ENCODE measurements at regions not wholly inside any gene's neighbourhood (a gene's known extent, or its start where the extent isn't known, plus 50 kb on each side); places are given as distances from the start of the nearest gene placed in this dataset.
A peak's percentile ranks its signal among the peaks of the same experiment; 100 is the strongest.
"Not testable (repeated sequence)": the region's sequence is repeated elsewhere in the genome, so short reads cannot be mapped to it uniquely, and the experiment has no call there.

DNA sequence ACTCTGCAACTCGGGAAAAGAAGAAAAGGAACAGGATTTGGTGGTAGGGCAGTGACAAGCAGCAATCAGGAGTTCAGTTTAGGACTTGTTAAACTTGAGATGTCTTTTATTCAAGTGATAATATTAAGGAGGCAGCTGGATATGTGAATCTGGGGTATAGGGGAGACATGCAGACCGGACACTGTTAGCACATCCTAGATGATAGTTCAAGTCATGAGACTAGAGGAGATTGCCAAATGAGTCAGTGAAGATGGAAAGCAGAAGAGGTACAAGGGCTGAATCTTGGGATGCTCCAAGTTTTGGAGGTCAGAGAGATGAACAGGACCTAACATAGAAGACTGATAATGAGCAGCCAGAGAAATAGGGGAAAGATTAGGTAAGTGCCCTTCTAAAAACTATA lies 69.5 kb upstream of the PSME4 start:
- Histone ChIP-seq H3K36me3 (no peaks in the 10 kb centered on the region), H3K9ac (ENCODE audit: low read depth in 2 of 2, low read length in 2 of 2) (no peak overlapping the region), H3K9me3 (no peaks in the 10 kb centered on the region), H3K4me3 (no peak overlapping the region), H3K27ac (no peak overlapping the region), H3K27me3 (no peaks in the 10 kb centered on the region), H3K4me1 (no peaks in the 10 kb centered on the region)
- no peak for DNase-seq
- intact Hi-C loops (cut with DNase I): no loop called here
- TF ChIP-seq, protein P1, sequence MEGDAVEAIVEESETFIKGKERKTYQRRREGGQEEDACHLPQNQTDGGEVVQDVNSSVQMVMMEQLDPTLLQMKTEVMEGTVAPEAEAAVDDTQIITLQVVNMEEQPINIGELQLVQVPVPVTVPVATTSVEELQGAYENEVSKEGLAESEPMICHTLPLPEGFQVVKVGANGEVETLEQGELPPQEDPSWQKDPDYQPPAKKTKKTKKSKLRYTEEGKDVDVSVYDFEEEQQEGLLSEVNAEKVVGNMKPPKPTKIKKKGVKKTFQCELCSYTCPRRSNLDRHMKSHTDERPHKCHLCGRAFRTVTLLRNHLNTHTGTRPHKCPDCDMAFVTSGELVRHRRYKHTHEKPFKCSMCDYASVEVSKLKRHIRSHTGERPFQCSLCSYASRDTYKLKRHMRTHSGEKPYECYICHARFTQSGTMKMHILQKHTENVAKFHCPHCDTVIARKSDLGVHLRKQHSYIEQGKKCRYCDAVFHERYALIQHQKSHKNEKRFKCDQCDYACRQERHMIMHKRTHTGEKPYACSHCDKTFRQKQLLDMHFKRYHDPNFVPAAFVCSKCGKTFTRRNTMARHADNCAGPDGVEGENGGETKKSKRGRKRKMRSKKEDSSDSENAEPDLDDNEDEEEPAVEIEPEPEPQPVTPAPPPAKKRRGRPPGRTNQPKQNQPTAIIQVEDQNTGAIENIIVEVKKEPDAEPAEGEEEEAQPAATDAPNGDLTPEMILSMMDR (IDR thresholded peaks at IDR 0.05): no peak

DNA sequence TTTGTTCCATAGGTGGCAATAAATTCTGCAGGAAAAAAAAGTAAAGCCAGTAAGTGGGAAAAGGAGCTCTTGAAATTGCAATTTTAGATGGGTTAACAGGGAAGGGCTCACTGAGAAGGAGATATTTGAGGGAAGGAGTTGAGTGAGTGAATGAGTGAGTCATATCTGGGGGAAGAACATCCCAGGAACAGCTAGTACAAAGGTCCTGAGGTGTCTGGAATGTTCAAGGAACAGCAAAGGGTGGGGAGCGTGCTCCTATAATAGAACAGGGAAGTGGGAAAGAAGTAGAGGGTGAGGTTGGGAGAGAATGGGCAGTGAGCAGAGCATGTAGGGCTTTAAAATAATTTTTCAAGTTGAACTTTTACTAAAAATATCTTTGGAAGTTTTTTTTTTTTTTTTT lies 68.0 kb upstream of the PSME4 start:
- no peaks in the 10 kb centered on the region for H3K4me1 ChIP-seq
- H3K9me3 ChIP-seq: no peaks in the 10 kb centered on the region
- no peaks in the 10 kb centered on the region for H3K27me3 ChIP-seq
- H3K27ac ChIP-seq: no peak overlapping the region
- H3K9ac ChIP-seq (ENCODE audit: low read depth in 2 of 2, low read length in 2 of 2): no peak overlapping the region
- intact Hi-C loops (cut with DNase I): no loop called here
- peak; percentile 75 for DNase-seq
- H3K4me3 ChIP-seq: no peak overlapping the region
- TF ChIP-seq, protein P1 (IDR thresholded peaks at IDR 0.05): no peak
- H3K36me3 ChIP-seq: no peaks in the 10 kb centered on the region

DNA sequence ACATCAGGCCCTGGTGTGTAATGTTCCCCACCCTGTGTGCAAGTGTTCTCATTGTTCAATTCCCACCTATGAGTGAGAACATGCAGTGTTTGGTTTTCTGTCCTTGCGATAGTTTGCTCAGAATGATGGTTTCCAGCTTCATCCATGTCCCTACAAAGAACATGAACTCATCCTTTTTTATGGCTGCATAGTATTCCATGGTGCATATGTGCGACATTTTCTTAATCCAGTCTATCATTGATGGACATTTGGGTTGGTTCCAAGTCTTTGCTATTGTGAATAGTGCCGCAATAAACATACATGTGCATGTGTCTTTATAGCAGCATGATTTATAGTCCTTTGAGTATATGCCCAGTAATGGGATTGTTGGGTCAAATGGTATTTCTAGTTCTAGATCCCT lies 60.5 kb upstream of the PSME4 start:
- H3K9ac ChIP-seq (ENCODE audit: low read depth in 2 of 2, low read length in 2 of 2); DNase-seq; H3K4me3 ChIP-seq; H3K27ac ChIP-seq; intact Hi-C loops (cut with DNase I); H3K9me3 ChIP-seq; H3K36me3 ChIP-seq; H3K4me1 ChIP-seq; H3K27me3 ChIP-seq: not testable (repeated sequence)

DNA sequence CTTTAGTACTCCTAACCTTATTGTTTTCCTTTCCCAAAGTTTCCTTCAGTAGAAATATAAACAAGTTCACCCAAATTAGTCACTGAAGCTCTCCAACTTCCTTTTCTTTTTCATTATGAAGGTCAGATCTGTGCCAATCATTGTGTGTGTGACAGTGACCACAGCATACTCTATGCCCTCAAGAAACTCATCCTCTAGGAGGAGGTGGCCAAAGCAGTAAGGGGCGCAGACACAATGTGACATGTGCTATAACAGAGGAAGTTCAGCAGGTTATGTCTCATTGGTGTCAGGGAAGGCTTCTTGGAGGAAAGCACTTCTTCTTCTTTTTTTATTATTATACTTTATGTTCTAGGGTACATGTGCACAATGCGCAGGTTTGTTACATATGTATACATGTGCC lies 60.0 kb upstream of the PSME4 start:
- H3K4me3 ChIP-seq: no peak overlapping the region
- H3K27me3 ChIP-seq: no peaks in the 10 kb centered on the region
- DNase-seq: no peak
- no peaks in the 10 kb centered on the region for H3K36me3 ChIP-seq
- no peaks in the 10 kb centered on the region for H3K4me1 ChIP-seq
- no peak overlapping the region for H3K9ac ChIP-seq (ENCODE audit: low read depth in 2 of 2, low read length in 2 of 2)
- H3K9me3 ChIP-seq: no peaks in the 10 kb centered on the region
- no peak overlapping the region for H3K27ac ChIP-seq
- intact Hi-C loops (cut with DNase I): no loop called here
- TF ChIP-seq, protein P1 (IDR thresholded peaks at IDR 0.05): no peak

DNA sequence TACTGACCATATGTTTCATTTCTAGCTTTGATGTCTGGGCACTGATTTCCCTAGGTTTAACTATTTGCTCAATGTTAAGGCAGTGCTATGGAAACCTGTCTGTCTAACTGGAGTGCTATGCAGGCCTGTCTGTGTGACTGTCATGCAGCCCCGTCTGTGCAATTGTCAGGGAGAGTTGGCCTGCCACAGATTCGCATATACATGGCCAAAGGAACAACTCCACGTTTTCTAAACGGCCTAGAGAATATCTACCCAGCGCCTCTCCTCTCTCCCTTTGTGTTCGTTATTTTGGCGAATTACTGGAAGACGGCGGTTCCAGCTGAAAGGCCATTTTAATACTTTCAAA lies 59.6 kb upstream of the PSME4 start:
- Histone ChIP-seq H3K9ac (ENCODE audit: low read depth in 2 of 2, low read length in 2 of 2) (no peak overlapping the region), H3K9me3 (no peaks in the 10 kb centered on the region), H3K4me1 (no peaks in the 10 kb centered on the region), H3K27ac (no peak overlapping the region), H3K4me3 (no peak overlapping the region), H3K27me3 (no peaks in the 10 kb centered on the region), H3K36me3 (no peaks in the 10 kb centered on the region)
- no peak for DNase-seq
- TF ChIP-seq, protein P1 (IDR thresholded peaks at IDR 0.05): no peak
- intact Hi-C loops (cut with DNase I): no loop called here

DNA sequence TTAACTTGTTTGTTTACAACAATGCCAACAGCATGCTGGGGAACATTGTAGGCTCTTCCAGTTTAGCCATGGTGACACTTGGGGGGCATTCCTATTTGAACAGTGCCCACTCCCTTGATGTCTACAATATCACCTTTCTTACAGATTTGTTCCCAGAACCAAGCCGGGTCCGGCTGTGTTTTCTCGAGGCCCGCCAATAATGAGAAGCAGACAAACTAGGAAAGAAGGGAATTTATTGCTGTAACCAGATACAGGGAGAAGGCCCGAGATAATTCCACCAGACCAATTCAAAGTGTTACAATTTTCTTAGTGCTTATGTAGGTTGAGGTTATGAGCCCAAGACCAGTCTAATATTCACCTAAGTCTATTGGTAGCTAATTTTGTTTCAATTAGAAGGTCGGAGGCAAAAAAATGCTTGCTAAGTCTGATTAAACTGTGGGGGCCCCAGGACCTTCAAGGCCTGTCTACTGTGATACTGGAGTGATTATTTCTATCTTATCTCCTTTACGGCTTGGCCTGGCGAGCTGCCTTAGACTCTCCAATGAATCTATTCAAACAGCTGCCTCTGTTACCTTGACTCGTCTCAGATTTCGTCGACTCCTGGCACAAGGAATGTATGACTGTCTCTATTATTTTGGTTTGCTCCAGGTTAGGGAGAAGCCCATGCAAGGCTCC lies 59.1 kb upstream of the PSME4 start:
- Histone ChIP-seq H3K27ac (no peak overlapping the region), H3K36me3 (no peaks in the 10 kb centered on the region), H3K9me3 (no peaks in the 10 kb centered on the region), H3K27me3 (no peaks in the 10 kb centered on the region), H3K4me1 (no peaks in the 10 kb centered on the region), H3K4me3 (no peak overlapping the region), H3K9ac (ENCODE audit: low read depth in 2 of 2, low read length in 2 of 2) (no peak overlapping the region)
- TF ChIP-seq, protein P1 (IDR thresholded peaks at IDR 0.05): no peak
- DNase-seq: no peak
- intact Hi-C loops (cut with DNase I): no loop called here

DNA sequence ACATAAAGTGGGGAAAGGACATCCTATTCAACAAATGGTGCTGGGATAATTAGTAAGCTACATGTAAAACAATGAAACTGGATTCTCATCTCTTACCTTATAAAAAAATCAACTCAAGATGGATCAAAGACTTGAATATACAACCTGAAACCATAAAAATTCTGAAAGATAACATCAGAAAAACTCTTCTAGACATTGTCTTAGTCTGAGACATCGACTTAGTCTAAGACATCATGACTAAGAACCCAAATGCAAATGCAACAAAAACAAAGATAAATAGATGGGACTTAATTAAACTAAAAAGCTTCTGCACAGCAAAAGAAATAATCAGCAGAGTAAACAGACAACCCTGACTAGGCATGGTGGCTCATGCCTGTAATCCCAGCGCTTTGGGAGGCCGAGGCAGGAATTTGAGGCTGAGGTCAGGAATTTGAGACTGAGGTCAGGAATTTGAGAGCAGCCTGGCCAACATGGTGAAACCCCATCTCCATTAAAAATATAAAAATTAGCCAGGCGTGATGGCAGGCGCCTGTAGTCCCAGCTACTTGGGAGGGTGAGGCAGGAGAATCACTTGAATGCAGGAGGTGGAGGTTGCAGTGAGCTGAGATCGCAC lies 54.8 kb upstream of the PSME4 start:
- H3K9me3 ChIP-seq; H3K27me3 ChIP-seq; H3K27ac ChIP-seq; H3K4me1 ChIP-seq; H3K4me3 ChIP-seq; intact Hi-C loops (cut with DNase I); DNase-seq; H3K36me3 ChIP-seq; H3K9ac ChIP-seq (ENCODE audit: low read depth in 2 of 2, low read length in 2 of 2): not testable (repeated sequence)
